PC-3 (cell line): ENCODE measurements at regions not wholly inside any gene's neighbourhood (a gene's known extent, or its start where the extent isn't known, plus 50 kb on each side); places are given as distances from the start of the nearest gene placed in this dataset.

Source experiments
- ATAC-seq: fragments of 200-7000 bp; cut with Tn5 transposase; 2 replicates; pipeline ENCODE4 v1.9.1; 2020; ENCODE audit warnings: mild to moderate bottlenecking, moderate library complexity
- BruUV-seq: library from RNA; stranded (reverse); fragments of 400-500 nt; replicated peaks from 2 replicates; lab custom pipeline; 2021; lab: Mats Ljungman, UMichigan
- CTCF ChIA-PET: fragments of 300-600 bp; sonication (Branson Sonifier 250); formaldehyde crosslinking; loops from one replicate; lab custom pipeline; 2022; ENCODE audit warnings: antibody characterized with exemption; lab: Charles Lee
- POLR2A ChIA-PET: fragments of 300-600 bp; sonication (Branson Sonifier 250); formaldehyde crosslinking; loops from one replicate; lab custom pipeline; 2022; ENCODE audit warnings: antibody characterized with exemption; ENCODE audit not compliant: unreplicated experiment; lab: Charles Lee
- DNase-seq: peaks from one replicate; pipeline ENCODE4 v3.0.0-alpha.2; 2015
- H2AFZ ChIP-seq: fragments of 300-600 bp; sonication (generic); 2 replicates; pipeline ENCODE4 v1.6.0; 2016; ENCODE audit warnings: antibody characterized with exemption, low read length
- H3F3A ChIP-seq: fragments of 300-600 bp; sonication (generic); one replicate; pipeline ENCODE4 v1.6.0; 2017; ENCODE audit warnings: antibody characterized with exemption, low read length, control low read depth, mild to moderate bottlenecking; ENCODE audit not compliant: unreplicated experiment
- H3K27ac ChIP-seq: fragments of 300-600 bp; sonication (generic); 2 replicates; pipeline ENCODE4 v1.5.1; 2016; ENCODE audit warnings: mild to moderate bottlenecking, low read length
- H3K27me3 ChIP-seq: fragments of 300-600 bp; sonication (generic); 2 replicates; pipeline ENCODE4 v1.6.1; 2016; ENCODE audit warnings: low read length, mixed read lengths
- H3K36me3 ChIP-seq: fragments of 300-600 bp; sonication (generic); 2 replicates; pipeline ENCODE4 v1.6.1; 2016; ENCODE audit warnings: low read depth, mixed run types, low read length, mixed read lengths
- H3K4me1 ChIP-seq: fragments of 300-600 bp; sonication (generic); 2 replicates; pipeline ENCODE4 v1.5.1; 2016; ENCODE audit warnings: low read length; ENCODE audit not compliant: insufficient read depth
- H3K4me2 ChIP-seq: fragments of 300-600 bp; sonication (generic); 2 replicates; pipeline ENCODE4 v1.6.0; 2016; ENCODE audit warnings: low read length
- H3K4me3 ChIP-seq: fragments of 300-600 bp; sonication (generic); 2 replicates; pipeline ENCODE4 v1.5.1; 2016; ENCODE audit warnings: mild to moderate bottlenecking, low read length, mixed read lengths
- H3K79me2 ChIP-seq: fragments of 300-600 bp; sonication (generic); 2 replicates; pipeline ENCODE4 v1.6.1; 2017; ENCODE audit warnings: low read length, mixed read lengths
- H3K9ac ChIP-seq: fragments of 300-600 bp; sonication (generic); 2 replicates; pipeline ENCODE4 v1.6.0; 2016; ENCODE audit warnings: mild to moderate bottlenecking, low read length
- H3K9me2 ChIP-seq: fragments of 300-600 bp; sonication (generic); replicated peaks from 2 replicates; pipeline ENCODE4 v1.6.1; 2016; ENCODE audit warnings: mixed run types, low read length, mixed read lengths
- H3K9me3 ChIP-seq: fragments of 300-600 bp; sonication (generic); 2 replicates; pipeline ENCODE4 v1.6.1; 2016; ENCODE audit warnings: low read length, mixed read lengths
- H4K20me1 ChIP-seq: fragments of 300-600 bp; sonication (generic); 2 replicates; pipeline ENCODE4 v1.6.1; 2016; ENCODE audit warnings: low read length, mixed read lengths
- EZH2 ChIP-seq: fragments of 300-600 bp; sonication (generic); IDR thresholded peaks from one replicate; pipeline ENCODE4 v1.6.1; 2017; ENCODE audit warnings: antibody characterized with exemption, mild to moderate bottlenecking, low read length; ENCODE audit not compliant: unreplicated experiment
- EZH2phosphoT487 ChIP-seq: fragments of 300-600 bp; sonication (generic); IDR thresholded peaks from 2 replicates; pipeline ENCODE4 v1.6.1; 2018; ENCODE audit warnings: mild to moderate bottlenecking, antibody characterized with exemption, low read length, borderline replicate concordance
- intact Hi-C: fragments of 100-400 bp; cut with micrococcal nuclease; formaldehyde crosslinking; loops from 2 replicates; pipeline ENCODE4 v1.9.0; 2023
- TF ChIP-seq, protein P1 (sequence below): fragments of 300-600 bp; sonication (generic); conservative IDR thresholded peaks from 2 replicates; pipeline ENCODE4 v1.5.1; 2017; ENCODE audit warnings: antibody characterized with exemption, low read depth, mild to moderate bottlenecking, low read length

GRCh38 chr2:136058262-136058661 is 59.7 kb downstream of the CXCR4 start:
- intact Hi-C loops: no loop called here
- no peaks in the 10 kb centered on the region for H4K20me1 ChIP-seq
- no peak for ATAC-seq
- no TSS peak for BruUV-seq
- H3K27ac ChIP-seq: no peak overlapping the region
- no peak for DNase-seq
- no peak overlapping the region for H3K4me2 ChIP-seq
- no peak overlapping the region for H3K4me3 ChIP-seq
- no peaks in the 10 kb centered on the region for H3F3A ChIP-seq
- no peaks in the 10 kb centered on the region for H3K79me2 ChIP-seq
- H3K4me1 ChIP-seq: no peaks in the 10 kb centered on the region
- no peak overlapping the region for H3K9ac ChIP-seq
- TF ChIP-seq EZH2: no peak
- TF ChIP-seq, protein P1, sequence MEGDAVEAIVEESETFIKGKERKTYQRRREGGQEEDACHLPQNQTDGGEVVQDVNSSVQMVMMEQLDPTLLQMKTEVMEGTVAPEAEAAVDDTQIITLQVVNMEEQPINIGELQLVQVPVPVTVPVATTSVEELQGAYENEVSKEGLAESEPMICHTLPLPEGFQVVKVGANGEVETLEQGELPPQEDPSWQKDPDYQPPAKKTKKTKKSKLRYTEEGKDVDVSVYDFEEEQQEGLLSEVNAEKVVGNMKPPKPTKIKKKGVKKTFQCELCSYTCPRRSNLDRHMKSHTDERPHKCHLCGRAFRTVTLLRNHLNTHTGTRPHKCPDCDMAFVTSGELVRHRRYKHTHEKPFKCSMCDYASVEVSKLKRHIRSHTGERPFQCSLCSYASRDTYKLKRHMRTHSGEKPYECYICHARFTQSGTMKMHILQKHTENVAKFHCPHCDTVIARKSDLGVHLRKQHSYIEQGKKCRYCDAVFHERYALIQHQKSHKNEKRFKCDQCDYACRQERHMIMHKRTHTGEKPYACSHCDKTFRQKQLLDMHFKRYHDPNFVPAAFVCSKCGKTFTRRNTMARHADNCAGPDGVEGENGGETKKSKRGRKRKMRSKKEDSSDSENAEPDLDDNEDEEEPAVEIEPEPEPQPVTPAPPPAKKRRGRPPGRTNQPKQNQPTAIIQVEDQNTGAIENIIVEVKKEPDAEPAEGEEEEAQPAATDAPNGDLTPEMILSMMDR: no peak
- no peak for TF ChIP-seq EZH2phosphoT487
- no peaks in the 10 kb centered on the region for H3K9me3 ChIP-seq
- no peaks in the 10 kb centered on the region for H3K36me3 ChIP-seq
- H3K27me3 ChIP-seq: peaks cover 4% of the 10 kb centered on the region; the same call in 1 of the 2 replicates
- H2AFZ ChIP-seq: no peak overlapping the region
- H3K9me2 ChIP-seq: no peaks in the 10 kb centered on the region
- POLR2A ChIA-PET: no interaction called here
- CTCF ChIA-PET: no interaction called here

GRCh38 chr2:136057802-136058140 is 60.2 kb downstream of the CXCR4 start:
- intact Hi-C loops: no loop called here
- Histone ChIP-seq H3K27ac (no peak overlapping the region), H3K36me3 (no peaks in the 10 kb centered on the region), H3K9ac (no peak overlapping the region), H3K4me3 (no peak overlapping the region), H4K20me1 (no peaks in the 10 kb centered on the region), H2AFZ (no peak overlapping the region), H3K9me3 (no peaks in the 10 kb centered on the region), H3F3A (no peaks in the 10 kb centered on the region), H3K27me3 (peaks cover 4% of the 10 kb centered on the region; the same call in 1 of the 2 replicates), H3K79me2 (no peaks in the 10 kb centered on the region), H3K4me2 (no peak overlapping the region), H3K9me2 (no peaks in the 10 kb centered on the region), H3K4me1 (no peaks in the 10 kb centered on the region)
- ChIA-PET POLR2A (interaction anchor here (0.6 kb wide), 1 partner anchor 152 kb away, joined by 4 read pairs; no protein-coding TSS in a partner anchor), CTCF (no interaction called here)
- no TSS peak for BruUV-seq
- no peak for DNase-seq
- no peak for ATAC-seq
- TF ChIP-seq, protein P1: no peak
- TF ChIP-seq EZH2: no peak
- TF ChIP-seq EZH2phosphoT487: no peak

DNA sequence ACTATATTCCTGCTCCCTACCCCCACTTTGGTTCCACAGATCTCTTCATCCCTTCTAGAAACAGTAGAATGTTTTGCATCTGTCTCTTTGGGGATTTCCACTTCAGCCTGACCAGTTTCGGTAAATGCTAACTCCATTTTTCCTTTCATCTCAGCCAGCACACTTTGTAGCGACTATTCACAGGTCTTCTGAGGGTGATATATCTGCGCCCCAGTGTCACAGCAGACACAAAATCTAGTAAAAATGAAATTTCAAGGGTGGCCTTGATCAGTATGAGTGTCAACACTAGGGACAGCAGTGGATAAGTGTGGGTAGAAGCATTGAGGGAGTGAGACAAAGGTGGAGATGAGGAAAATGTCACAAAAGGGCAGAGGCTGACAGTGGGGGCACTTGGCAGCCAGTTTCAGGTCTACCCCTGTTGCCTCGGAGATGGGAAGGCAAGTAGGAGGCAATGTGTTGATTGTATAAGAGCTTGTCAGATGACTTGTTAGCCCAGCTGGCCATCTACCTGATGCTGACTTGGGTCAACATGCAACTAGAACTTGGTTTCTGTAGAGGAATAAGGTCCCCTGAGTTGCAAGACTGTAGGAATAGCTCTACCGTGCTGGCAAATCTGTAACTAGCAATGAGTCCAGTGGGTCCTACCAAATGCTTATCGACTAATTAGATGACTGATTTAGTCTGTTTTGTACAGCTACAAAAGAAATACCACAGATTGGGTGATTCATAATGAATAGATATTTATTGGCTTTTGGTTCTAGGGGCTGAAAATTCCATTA is 60.7 kb downstream of the CXCR4 start:
- no peaks in the 10 kb centered on the region for H3F3A ChIP-seq
- H3K4me3 ChIP-seq: no peak overlapping the region
- H3K4me2 ChIP-seq: no peak overlapping the region
- H4K20me1 ChIP-seq: no peaks in the 10 kb centered on the region
- no peak overlapping the region for H2AFZ ChIP-seq
- H3K9me3 ChIP-seq: no peaks in the 10 kb centered on the region
- TF ChIP-seq, protein P1: no peak
- TF ChIP-seq EZH2 (no peak), EZH2phosphoT487 (no peak)
- H3K9ac ChIP-seq: no peak overlapping the region
- no peak for DNase-seq
- ChIA-PET POLR2A (interaction anchor here (0.6 kb wide), 1 partner anchor 151 kb away, joined by 4 read pairs; no protein-coding TSS in a partner anchor), CTCF (no interaction called here)
- H3K9me2 ChIP-seq: no peaks in the 10 kb centered on the region
- peaks cover 4% of the 10 kb centered on the region; the same call in 1 of the 2 replicates for H3K27me3 ChIP-seq
- BruUV-seq: no TSS peak
- no peaks in the 10 kb centered on the region for H3K4me1 ChIP-seq
- intact Hi-C loops: no loop called here
- ATAC-seq: no peak
- no peak overlapping the region for H3K27ac ChIP-seq
- no peaks in the 10 kb centered on the region for H3K36me3 ChIP-seq
- no peaks in the 10 kb centered on the region for H3K79me2 ChIP-seq
